ENCODE measurements at regions not wholly inside any gene's neighbourhood (a gene's known extent, or its start where the extent isn't known, plus 50 kb on each side); places are given as distances from the start of the nearest gene placed in this dataset.

DNA sequence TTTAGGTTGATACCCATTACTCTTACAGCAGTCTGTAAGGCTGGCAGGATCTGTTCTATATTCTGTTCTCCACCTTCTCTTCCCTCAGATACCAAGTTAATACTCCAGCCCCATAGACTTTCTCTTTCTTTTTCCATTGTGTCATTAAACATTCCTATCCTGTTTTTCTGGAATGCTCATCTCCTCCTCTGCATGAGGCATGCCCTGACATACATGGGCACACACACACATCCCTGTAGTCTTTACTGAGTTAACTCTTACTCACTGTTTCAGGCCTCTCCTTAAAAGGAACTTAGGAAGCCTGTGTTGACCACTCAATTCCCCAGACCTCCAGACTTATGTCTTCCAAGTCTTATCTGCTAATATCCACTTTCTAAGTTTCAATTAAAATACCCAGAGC lies 476.8 kb downstream of the METTL15 start:
- intact Hi-C loops (cut with DNase I, micrococcal nuclease): no loop called here
- ChIA-PET POLR2A (no interaction called here), CTCF (no interaction called here)
- DNase-seq: no peak
- H3K27ac ChIP-seq (ENCODE audit: low read depth in 1 of 2, low read length in 2 of 2): no peak overlapping the region
- H3K27me3 Mint-ChIP-seq: no peaks in the 10 kb centered on the region
- TF ChIP-seq, protein P1, sequence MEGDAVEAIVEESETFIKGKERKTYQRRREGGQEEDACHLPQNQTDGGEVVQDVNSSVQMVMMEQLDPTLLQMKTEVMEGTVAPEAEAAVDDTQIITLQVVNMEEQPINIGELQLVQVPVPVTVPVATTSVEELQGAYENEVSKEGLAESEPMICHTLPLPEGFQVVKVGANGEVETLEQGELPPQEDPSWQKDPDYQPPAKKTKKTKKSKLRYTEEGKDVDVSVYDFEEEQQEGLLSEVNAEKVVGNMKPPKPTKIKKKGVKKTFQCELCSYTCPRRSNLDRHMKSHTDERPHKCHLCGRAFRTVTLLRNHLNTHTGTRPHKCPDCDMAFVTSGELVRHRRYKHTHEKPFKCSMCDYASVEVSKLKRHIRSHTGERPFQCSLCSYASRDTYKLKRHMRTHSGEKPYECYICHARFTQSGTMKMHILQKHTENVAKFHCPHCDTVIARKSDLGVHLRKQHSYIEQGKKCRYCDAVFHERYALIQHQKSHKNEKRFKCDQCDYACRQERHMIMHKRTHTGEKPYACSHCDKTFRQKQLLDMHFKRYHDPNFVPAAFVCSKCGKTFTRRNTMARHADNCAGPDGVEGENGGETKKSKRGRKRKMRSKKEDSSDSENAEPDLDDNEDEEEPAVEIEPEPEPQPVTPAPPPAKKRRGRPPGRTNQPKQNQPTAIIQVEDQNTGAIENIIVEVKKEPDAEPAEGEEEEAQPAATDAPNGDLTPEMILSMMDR (IDR thresholded peaks at IDR 0.05): no peak
- H3K9me3 ChIP-seq (ENCODE audit: control insufficient read depth in 1 of 2, insufficient read depth in 1 of 2, low read length in 2 of 2): peaks cover 0 to 3% of the 10 kb centered on the region in 2 experiments
- H3K27ac Mint-ChIP-seq: no peak overlapping the region
- H3K4me3 ChIP-seq (ENCODE audit: low read length): no peak overlapping the region
- H3K4me3 Mint-ChIP-seq: no peak overlapping the region
- no peaks in the 10 kb centered on the region for H3K27me3 ChIP-seq (ENCODE audit: control insufficient read depth in 1 of 2, insufficient read depth in 2 of 2, low read length in 2 of 2)
- no peaks in the 10 kb centered on the region for H3K36me3 Mint-ChIP-seq (ENCODE audit: low read depth)
- no peaks in the 10 kb centered on the region for H3K4me1 ChIP-seq (ENCODE audit: insufficient read depth, low read length)
- ATAC-seq (ENCODE audit: poor library complexity): no peak
- H3K4me1 Mint-ChIP-seq (ENCODE audit: low read depth): no peaks in the 10 kb centered on the region
- H3K36me3 ChIP-seq (ENCODE audit: insufficient read depth, low read length): no peaks in the 10 kb centered on the region
- peaks cover 7% of the 10 kb centered on the region for H3K9me3 Mint-ChIP-seq

DNA sequence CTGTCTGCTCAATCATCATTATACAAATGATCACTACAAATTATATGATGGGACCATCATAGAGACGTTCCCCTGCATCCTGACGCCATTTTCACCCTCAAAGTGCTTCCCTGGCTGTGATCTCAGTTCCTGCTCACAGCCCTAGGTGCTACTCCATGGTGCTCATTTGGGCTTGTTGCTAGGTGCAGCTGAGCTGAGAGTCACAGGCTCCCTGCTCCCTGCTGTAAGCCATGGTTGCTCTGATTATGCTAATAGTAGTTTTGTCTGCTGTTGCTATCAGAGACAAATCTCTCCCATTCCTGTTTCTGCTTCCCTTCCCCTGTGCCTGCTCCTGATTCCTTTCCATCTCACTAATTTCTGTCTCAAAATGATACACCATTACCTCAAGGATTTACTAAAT lies 474.3 kb downstream of the METTL15 start:
- Histone ChIP-seq H3K4me1 (ENCODE audit: insufficient read depth, low read length) (no peaks in the 10 kb centered on the region), H3K4me3 (ENCODE audit: low read length) (no peak overlapping the region), H3K9me3 (ENCODE audit: control insufficient read depth in 1 of 2, insufficient read depth in 1 of 2, low read length in 2 of 2) (peaks cover 0 to 3% of the 10 kb centered on the region in 2 experiments), H3K36me3 (ENCODE audit: insufficient read depth, low read length) (no peaks in the 10 kb centered on the region), H3K27me3 (ENCODE audit: control insufficient read depth in 1 of 2, insufficient read depth in 2 of 2, low read length in 2 of 2) (no peaks in the 10 kb centered on the region), H3K27ac (ENCODE audit: low read depth in 1 of 2, low read length in 2 of 2) (no peak overlapping the region)
- no peak overlapping the region for H3K27ac Mint-ChIP-seq
- TF ChIP-seq, protein P1 (IDR thresholded peaks at IDR 0.05): no peak
- no peak overlapping the region for H3K4me3 Mint-ChIP-seq
- DNase-seq (no peak), ATAC-seq (ENCODE audit: poor library complexity) (no peak)
- H3K27me3 Mint-ChIP-seq: no peaks in the 10 kb centered on the region
- ChIA-PET CTCF (no interaction called here), POLR2A (no interaction called here)
- no peaks in the 10 kb centered on the region for H3K4me1 Mint-ChIP-seq (ENCODE audit: low read depth)
- no peaks in the 10 kb centered on the region for H3K36me3 Mint-ChIP-seq (ENCODE audit: low read depth)
- intact Hi-C loops (cut with DNase I, micrococcal nuclease): no loop called here
- H3K9me3 Mint-ChIP-seq: peaks cover 7% of the 10 kb centered on the region

DNA sequence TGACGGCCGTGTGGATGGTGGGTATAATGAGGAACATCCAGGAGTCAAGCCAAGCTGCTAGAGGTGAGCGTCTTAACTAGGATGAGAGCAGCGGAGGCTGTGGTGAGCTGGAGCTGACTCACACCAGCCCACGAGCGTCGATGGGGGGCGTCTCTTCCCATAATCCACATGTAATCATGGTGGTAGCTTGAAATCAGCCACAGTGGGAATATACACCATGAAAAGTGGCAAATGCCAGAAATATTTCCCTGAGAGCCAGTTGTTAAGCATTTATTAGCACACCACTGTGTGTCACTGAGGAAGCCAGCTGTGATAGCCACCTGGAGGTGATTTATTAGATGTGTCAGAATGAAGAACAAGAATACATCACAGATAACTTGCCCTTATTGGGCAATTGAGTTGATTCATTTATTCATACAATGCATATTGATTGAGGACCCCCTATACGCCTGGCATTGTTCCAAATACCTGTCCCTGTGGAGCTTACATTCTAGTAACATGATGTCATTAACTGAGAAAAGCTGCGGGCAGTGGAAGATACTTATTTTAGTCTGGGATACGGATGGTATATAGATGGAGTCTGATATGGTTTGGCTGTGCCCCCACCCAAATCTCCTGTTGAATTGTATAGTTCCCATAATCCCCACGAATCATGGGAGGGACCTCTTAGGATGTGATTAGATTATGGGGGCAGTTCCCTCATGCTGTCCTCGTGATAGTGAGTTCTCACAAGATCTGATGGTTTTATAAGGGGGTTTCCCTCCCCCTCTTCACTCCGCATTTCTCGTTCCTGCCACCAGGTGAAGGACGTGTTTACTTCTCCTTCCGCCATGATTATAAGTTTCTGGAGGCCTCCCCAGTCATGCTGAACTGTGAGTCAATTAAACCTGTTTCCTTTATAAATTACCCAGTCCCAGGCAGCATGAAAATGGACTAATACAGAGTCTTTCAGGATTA lies 473.4 kb downstream of the METTL15 start:
- H3K9me3 Mint-ChIP-seq: peaks cover 7% of the 10 kb centered on the region
- H3K4me3 Mint-ChIP-seq: no peak overlapping the region
- intact Hi-C loops (cut with DNase I, micrococcal nuclease): no loop called here
- CTCF ChIA-PET: no interaction called here
- DNase-seq: no peak
- Histone ChIP-seq H3K4me3 (ENCODE audit: low read length) (no peak overlapping the region), H3K4me1 (ENCODE audit: insufficient read depth, low read length) (no peaks in the 10 kb centered on the region), H3K9me3 (ENCODE audit: control insufficient read depth in 1 of 2, insufficient read depth in 1 of 2, low read length in 2 of 2) (peaks cover 0 to 3% of the 10 kb centered on the region in 2 experiments), H3K36me3 (ENCODE audit: insufficient read depth, low read length) (no peaks in the 10 kb centered on the region), H3K27me3 (ENCODE audit: control insufficient read depth in 1 of 2, insufficient read depth in 2 of 2, low read length in 2 of 2) (no peaks in the 10 kb centered on the region), H3K27ac (ENCODE audit: low read depth in 1 of 2, low read length in 2 of 2) (no peak overlapping the region)
- H3K27me3 Mint-ChIP-seq: no peaks in the 10 kb centered on the region
- ATAC-seq (ENCODE audit: poor library complexity): no peak
- TF ChIP-seq, protein P1 (IDR thresholded peaks at IDR 0.05): no peak
- POLR2A ChIA-PET: no interaction called here
- H3K4me1 Mint-ChIP-seq (ENCODE audit: low read depth): no peaks in the 10 kb centered on the region
- no peak overlapping the region for H3K27ac Mint-ChIP-seq
- no peaks in the 10 kb centered on the region for H3K36me3 Mint-ChIP-seq (ENCODE audit: low read depth)

Data from CD4-positive, alpha-beta T cell (primary cell).